Natural killer cell (primary cell): ENCODE measurements at regions not wholly inside any gene's neighbourhood (a gene's known extent, or its start where the extent isn't known, plus 50 kb on each side); places are given as distances from the start of the nearest gene placed in this dataset.
A peak's percentile ranks its signal among the peaks of the same experiment; 100 is the strongest.

Source experiments
- ATAC-seq, 3 donors: fragments of 150-1000 bp in 2 of 3; fragments of 200-7000 bp in 1 of 3; cut with Tn5 transposase; 1 replicate in 1 of 3; 2 replicates in 2 of 3; pipeline ENCODE4 v1.10.0; 2021; ENCODE audit warnings: mild to moderate bottlenecking in 2 of 3, moderate library complexity in 2 of 3
- DNase-seq, 2 donors: peaks; one replicate each; pipeline versions ENCODE4 v3.0.0 to v3.0.0-alpha.2; 2013 to 2021; ENCODE audit warnings: mixed read lengths in 1 of 2
- H3K27ac ChIP-seq: one replicate; pipeline ENCODE4 v1.5.1; 2013; ENCODE audit warnings: mild to moderate bottlenecking, low read length
- H3K27me3 ChIP-seq: one replicate; pipeline ENCODE4 v1.6.1; 2013; ENCODE audit warnings: low read length; ENCODE audit not compliant: control insufficient read depth, insufficient read depth
- H3K36me3 ChIP-seq: one replicate; pipeline ENCODE4 v1.6.1; 2013; ENCODE audit warnings: low read length; ENCODE audit not compliant: control insufficient read depth, insufficient read depth
- H3K4me1 ChIP-seq: one replicate; pipeline ENCODE4 v1.6.1; 2013; ENCODE audit warnings: low read length; ENCODE audit not compliant: control insufficient read depth, insufficient read depth
- H3K4me3 ChIP-seq: one replicate; pipeline ENCODE4 v1.5.1; 2013; ENCODE audit warnings: low read length
- H3K9me3 ChIP-seq: one replicate; pipeline ENCODE4 v1.6.1; 2013; ENCODE audit warnings: low read length; ENCODE audit not compliant: control insufficient read depth, insufficient read depth
- H3K27ac Mint-ChIP-seq, 2 donors: one replicate each; pipeline ENCODE4 v1.8.0; 2022; ENCODE audit warnings: mild to moderate bottlenecking in 2 of 2, mixed read lengths in 2 of 2, moderate library complexity in 1 of 2
- H3K27me3 Mint-ChIP-seq, 2 donors: one replicate each; pipeline ENCODE4 v1.8.0; 2022; ENCODE audit warnings: low read depth in 2 of 2, mixed read lengths in 2 of 2
- H3K36me3 Mint-ChIP-seq: one replicate; pipeline ENCODE4 v1.8.0; 2022; ENCODE audit warnings: mixed read lengths
- H3K4me1 Mint-ChIP-seq, 2 donors: one replicate each; pipeline ENCODE4 v1.8.0; 2022; ENCODE audit warnings: mixed read lengths in 2 of 2
- H3K4me3 Mint-ChIP-seq: one replicate; pipeline ENCODE4 v1.8.0; 2022; ENCODE audit warnings: mild to moderate bottlenecking, moderate library complexity, mixed read lengths
- H3K9me3 Mint-ChIP-seq, 2 donors: one replicate each; pipeline ENCODE4 v1.8.0; 2022; ENCODE audit warnings: mixed read lengths in 2 of 2
- WGBS: methylation state at CpG from one replicate; pipeline ENCODE4 v1.1.7; 2013; ENCODE audit warnings: missing lambda C conversion rate; ENCODE audit not compliant: insufficient coverage; 5-methylcytosine and 5-hydroxymethylcytosine counted together
- intact Hi-C: fragments of 100-400 bp; cut with micrococcal nuclease; formaldehyde crosslinking; loops from one replicate; pipeline ENCODE4 v1.14.2; 2022
- TF ChIP-seq, protein P1 (sequence below): fragments of 200-600 bp; IDR thresholded peaks from one replicate; pipeline ENCODE4 v1.8.0; 2022; ENCODE audit warnings: antibody characterized with exemption

- no peaks in the 10 kb centered on the region for H3K9me3 ChIP-seq
- Mint-ChIP-seq H3K9me3 (peaks cover 0 to 5% of the 10 kb centered on the region in 2 donors), H3K36me3 (no peaks in the 10 kb centered on the region), H3K27me3 (peaks cover 17 to 19% of the 10 kb centered on the region in 2 donors), H3K4me1 (no peaks in the 10 kb centered on the region), H3K4me3 (no peak overlapping the region), H3K27ac (no peak overlapping the region)
- H3K4me3 ChIP-seq, result no peak overlapping the region
- TF ChIP-seq, protein P1, sequence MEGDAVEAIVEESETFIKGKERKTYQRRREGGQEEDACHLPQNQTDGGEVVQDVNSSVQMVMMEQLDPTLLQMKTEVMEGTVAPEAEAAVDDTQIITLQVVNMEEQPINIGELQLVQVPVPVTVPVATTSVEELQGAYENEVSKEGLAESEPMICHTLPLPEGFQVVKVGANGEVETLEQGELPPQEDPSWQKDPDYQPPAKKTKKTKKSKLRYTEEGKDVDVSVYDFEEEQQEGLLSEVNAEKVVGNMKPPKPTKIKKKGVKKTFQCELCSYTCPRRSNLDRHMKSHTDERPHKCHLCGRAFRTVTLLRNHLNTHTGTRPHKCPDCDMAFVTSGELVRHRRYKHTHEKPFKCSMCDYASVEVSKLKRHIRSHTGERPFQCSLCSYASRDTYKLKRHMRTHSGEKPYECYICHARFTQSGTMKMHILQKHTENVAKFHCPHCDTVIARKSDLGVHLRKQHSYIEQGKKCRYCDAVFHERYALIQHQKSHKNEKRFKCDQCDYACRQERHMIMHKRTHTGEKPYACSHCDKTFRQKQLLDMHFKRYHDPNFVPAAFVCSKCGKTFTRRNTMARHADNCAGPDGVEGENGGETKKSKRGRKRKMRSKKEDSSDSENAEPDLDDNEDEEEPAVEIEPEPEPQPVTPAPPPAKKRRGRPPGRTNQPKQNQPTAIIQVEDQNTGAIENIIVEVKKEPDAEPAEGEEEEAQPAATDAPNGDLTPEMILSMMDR, result no peak
- no peak for DNase-seq
- intact Hi-C loops, result no loop called here
- no peak for ATAC-seq
- no peak overlapping the region for H3K27ac ChIP-seq
- H3K36me3 ChIP-seq, result no peaks in the 10 kb centered on the region
- H3K4me1 ChIP-seq, result no peaks in the 10 kb centered on the region
- 89% methylated on average over 9 of the region's 9 CpGs for WGBS
- no peaks in the 10 kb centered on the region for H3K27me3 ChIP-seq
These were observed 61.8 kb downstream of the SMIM38 start for GRCh38 chr11:69217276-69218105.

- ATAC-seq (no peak), DNase-seq (no peak)
- no peak overlapping the region for H3K4me3 ChIP-seq
- H3K27ac ChIP-seq, result no peak overlapping the region
- intact Hi-C loops, result no loop called here
- H3K4me1 Mint-ChIP-seq, result no peaks in the 10 kb centered on the region
- WGBS, result 90% methylated on average over 8 of the region's 8 CpGs
- no peaks in the 10 kb centered on the region for H3K27me3 ChIP-seq
- H3K4me3 Mint-ChIP-seq, result no peak overlapping the region
- no peaks in the 10 kb centered on the region for H3K36me3 ChIP-seq
- no peaks in the 10 kb centered on the region for H3K36me3 Mint-ChIP-seq
- peaks cover 10 to 19% of the 10 kb centered on the region in 2 donors for H3K27me3 Mint-ChIP-seq
- H3K4me1 ChIP-seq, result no peaks in the 10 kb centered on the region
- H3K27ac Mint-ChIP-seq, result no peak overlapping the region
- TF ChIP-seq, protein P1, result no peak
- peaks cover 0 to 5% of the 10 kb centered on the region in 2 donors for H3K9me3 Mint-ChIP-seq
- no peaks in the 10 kb centered on the region for H3K9me3 ChIP-seq
These were observed 62.5 kb downstream of the SMIM38 start for GRCh38 chr11:69218271-69218682.

GRCh38 chr11:69218946-69219720 is 63.4 kb downstream of the SMIM38 start:
- intact Hi-C loops, result no loop called here
- Histone ChIP-seq H3K4me3 (no peak overlapping the region), H3K27ac (no peak overlapping the region), H3K36me3 (no peaks in the 10 kb centered on the region), H3K9me3 (no peaks in the 10 kb centered on the region), H3K4me1 (no peaks in the 10 kb centered on the region), H3K27me3 (no peaks in the 10 kb centered on the region)
- TF ChIP-seq, protein P1, result no peak
- Mint-ChIP-seq H3K9me3 (peaks cover 0 to 5% of the 10 kb centered on the region in 2 donors), H3K27ac (no peak overlapping the region), H3K27me3 (peaks cover 7 to 17% of the 10 kb centered on the region in 2 donors), H3K36me3 (no peaks in the 10 kb centered on the region), H3K4me3 (no peak overlapping the region), H3K4me1 (no peaks in the 10 kb centered on the region)
- DNase-seq (no peak), ATAC-seq (peak in 1 of 3 donors; percentile 21)
- WGBS, result 82% methylated on average over 10 of the region's 11 CpGs
